Osteoblast (primary cell): ENCODE measurements at regions not wholly inside any gene's neighbourhood (a gene's known extent, or its start where the extent isn't known, plus 50 kb on each side); places are given as distances from the start of the nearest gene placed in this dataset.

Experiments
- DNase-seq: peaks from one replicate; pipeline ENCODE4 v3.0.0; 2011; ENCODE audit warnings: low spot score, mixed read lengths; ENCODE audit not compliant: insufficient read length; ENCODE audit errors: missing footprints
- H2AFZ ChIP-seq: 2 replicates; pipeline ENCODE4 v1.6.0; 2011; ENCODE audit warnings: mild to moderate bottlenecking, low read length
- H3K27ac ChIP-seq: 2 replicates; pipeline ENCODE4 v1.5.1; 2011; ENCODE audit warnings: mild to moderate bottlenecking, low read depth, low read length, moderate library complexity
- H3K27me3 ChIP-seq: 2 replicates; pipeline ENCODE4 v1.6.0; 2012; ENCODE audit warnings: mild to moderate bottlenecking, control low read depth, inconsistent platforms, low read length, moderate library complexity; ENCODE audit not compliant: insufficient read depth
- H3K36me3 ChIP-seq: 2 replicates; pipeline ENCODE4 v1.5.1; 2011; ENCODE audit warnings: mild to moderate bottlenecking, low read length, control low read depth, moderate library complexity; ENCODE audit not compliant: insufficient read depth
- H3K4me1 ChIP-seq: 2 replicates; pipeline ENCODE4 v1.5.1; 2011; ENCODE audit warnings: mild to moderate bottlenecking, low read length, control low read depth, moderate library complexity; ENCODE audit not compliant: insufficient read depth
- H3K4me2 ChIP-seq: 2 replicates; pipeline ENCODE4 v1.6.0; 2011; ENCODE audit warnings: mild to moderate bottlenecking, low read length; ENCODE audit not compliant: insufficient read depth
- H3K4me3 ChIP-seq: fragments of 200-600 bp; sonication (generic); 3 replicates; pipeline ENCODE4 v1.5.1; 2012; ENCODE audit warnings: mild to moderate bottlenecking, low read length, inconsistent platforms; ENCODE audit not compliant: insufficient read depth
- H3K79me2 ChIP-seq: 2 replicates; pipeline ENCODE4 v1.6.0; 2012; ENCODE audit warnings: mild to moderate bottlenecking, low read length, control low read depth, inconsistent platforms; ENCODE audit not compliant: insufficient read depth
- H3K9me3 ChIP-seq: 2 replicates; pipeline ENCODE4 v1.5.1; 2011; ENCODE audit warnings: low read depth, low read length, control low read depth
- H4K20me1 ChIP-seq: 2 replicates; pipeline ENCODE4 v1.6.0; 2012; ENCODE audit warnings: mild to moderate bottlenecking, low read length, control low read depth; ENCODE audit not compliant: insufficient read depth
- TF ChIP-seq, protein P1 (sequence below): IDR thresholded peaks from 2 replicates; pipeline ENCODE4 v1.5.1; 2011; ENCODE audit warnings: mild to moderate bottlenecking, low read depth, low read length, moderate library complexity; ENCODE audit errors: extremely low read depth

- no peak overlapping the region for H3K4me3 ChIP-seq
- H3K79me2 ChIP-seq: no peaks in the 10 kb centered on the region
- H3K36me3 ChIP-seq: no peaks in the 10 kb centered on the region
- TF ChIP-seq, protein P1, sequence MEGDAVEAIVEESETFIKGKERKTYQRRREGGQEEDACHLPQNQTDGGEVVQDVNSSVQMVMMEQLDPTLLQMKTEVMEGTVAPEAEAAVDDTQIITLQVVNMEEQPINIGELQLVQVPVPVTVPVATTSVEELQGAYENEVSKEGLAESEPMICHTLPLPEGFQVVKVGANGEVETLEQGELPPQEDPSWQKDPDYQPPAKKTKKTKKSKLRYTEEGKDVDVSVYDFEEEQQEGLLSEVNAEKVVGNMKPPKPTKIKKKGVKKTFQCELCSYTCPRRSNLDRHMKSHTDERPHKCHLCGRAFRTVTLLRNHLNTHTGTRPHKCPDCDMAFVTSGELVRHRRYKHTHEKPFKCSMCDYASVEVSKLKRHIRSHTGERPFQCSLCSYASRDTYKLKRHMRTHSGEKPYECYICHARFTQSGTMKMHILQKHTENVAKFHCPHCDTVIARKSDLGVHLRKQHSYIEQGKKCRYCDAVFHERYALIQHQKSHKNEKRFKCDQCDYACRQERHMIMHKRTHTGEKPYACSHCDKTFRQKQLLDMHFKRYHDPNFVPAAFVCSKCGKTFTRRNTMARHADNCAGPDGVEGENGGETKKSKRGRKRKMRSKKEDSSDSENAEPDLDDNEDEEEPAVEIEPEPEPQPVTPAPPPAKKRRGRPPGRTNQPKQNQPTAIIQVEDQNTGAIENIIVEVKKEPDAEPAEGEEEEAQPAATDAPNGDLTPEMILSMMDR: no peak
- no peaks in the 10 kb centered on the region for H3K9me3 ChIP-seq
- peaks cover 2% of the 10 kb centered on the region for H3K4me1 ChIP-seq
- no peak for DNase-seq
- no peak overlapping the region for H3K4me2 ChIP-seq
- no peak overlapping the region for H2AFZ ChIP-seq
- H4K20me1 ChIP-seq: no peaks in the 10 kb centered on the region
- no peak overlapping the region for H3K27ac ChIP-seq
- no peaks in the 10 kb centered on the region for H3K27me3 ChIP-seq
Observed at GRCh38 chr5:142515036-142515435, 170.9 kb downstream of the FGF1 start.

DNA sequence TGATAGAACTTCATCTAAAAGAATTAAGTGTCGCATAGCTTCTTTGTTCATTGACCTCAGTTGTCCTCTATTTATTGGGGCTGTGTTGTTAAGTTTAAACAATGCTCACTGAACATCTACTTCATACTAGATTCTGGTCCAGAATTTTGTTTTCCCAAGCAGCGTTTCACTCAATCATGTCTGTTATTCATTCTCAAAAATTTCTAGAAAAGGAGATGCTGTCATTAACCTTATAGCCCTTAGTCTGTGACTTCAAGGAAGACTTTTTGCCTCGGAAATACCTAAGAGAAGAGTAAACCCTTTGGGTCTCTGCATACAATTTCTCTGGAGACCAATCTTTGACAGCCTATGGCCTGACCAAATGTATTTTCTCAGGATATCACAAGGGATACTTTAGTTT lies 171.7 kb downstream of the FGF1 start:
- H3K27me3 ChIP-seq: no peaks in the 10 kb centered on the region
- no peaks in the 10 kb centered on the region for H3K36me3 ChIP-seq
- TF ChIP-seq, protein P1: no peak
- H4K20me1 ChIP-seq: no peaks in the 10 kb centered on the region
- no peak overlapping the region for H3K4me2 ChIP-seq
- H3K4me1 ChIP-seq: peaks cover 2% of the 10 kb centered on the region
- H3K4me3 ChIP-seq: no peak overlapping the region
- H2AFZ ChIP-seq: no peak overlapping the region
- H3K27ac ChIP-seq: no peak overlapping the region
- H3K9me3 ChIP-seq: no peaks in the 10 kb centered on the region
- DNase-seq: no peak
- no peaks in the 10 kb centered on the region for H3K79me2 ChIP-seq

GRCh38 chr5:142512043-142513042 lies 173.5 kb downstream of the FGF1 start:
- no peaks in the 10 kb centered on the region for H4K20me1 ChIP-seq
- no peak overlapping the region for H2AFZ ChIP-seq
- no peaks in the 10 kb centered on the region for H3K9me3 ChIP-seq
- no peaks in the 10 kb centered on the region for H3K27me3 ChIP-seq
- DNase-seq: no peak
- no peaks in the 10 kb centered on the region for H3K36me3 ChIP-seq
- no peak overlapping the region for H3K27ac ChIP-seq
- TF ChIP-seq, protein P1: no peak
- peaks cover 2% of the 10 kb centered on the region for H3K4me1 ChIP-seq
- no peak overlapping the region for H3K4me2 ChIP-seq
- no peaks in the 10 kb centered on the region for H3K79me2 ChIP-seq
- no peak overlapping the region for H3K4me3 ChIP-seq

DNA sequence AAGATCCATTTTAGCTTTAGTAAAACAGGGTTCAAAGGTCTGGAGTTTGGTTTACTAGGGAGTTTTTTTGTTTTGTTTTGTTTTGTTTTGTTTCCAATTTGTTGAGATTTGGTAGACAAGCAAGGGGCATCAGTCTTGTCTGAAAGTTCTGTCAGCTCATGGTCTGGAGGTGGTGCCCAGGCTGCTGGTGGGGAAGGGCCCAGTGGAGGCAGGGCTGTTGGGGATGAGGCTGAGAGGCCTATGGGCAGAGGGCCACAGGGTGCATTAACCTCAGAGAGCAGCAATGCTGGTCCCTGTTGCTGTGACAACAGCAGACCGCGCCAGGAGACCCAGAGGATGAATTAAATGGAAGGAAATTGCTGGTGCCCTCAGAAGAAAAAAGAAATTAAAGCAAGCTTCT lies 174.5 kb downstream of the FGF1 start:
- Histone ChIP-seq H3K4me2 (no peak overlapping the region), H3K9me3 (no peaks in the 10 kb centered on the region), H3K27ac (no peak overlapping the region), H4K20me1 (no peaks in the 10 kb centered on the region), H3K27me3 (no peaks in the 10 kb centered on the region), H2AFZ (no peak overlapping the region), H3K36me3 (no peaks in the 10 kb centered on the region), H3K4me3 (no peak overlapping the region), H3K4me1 (peaks cover 2% of the 10 kb centered on the region), H3K79me2 (no peaks in the 10 kb centered on the region)
- TF ChIP-seq, protein P1: no peak
- no peak for DNase-seq
